GM23338 (cell line): ENCODE measurements at regions not wholly inside any gene's neighbourhood (a gene's known extent, or its start where the extent isn't known, plus 50 kb on each side); places are given as distances from the start of the nearest gene placed in this dataset.

Source experiments
- ATAC-seq: fragments of 200-7000 bp; cut with Tn5 transposase; 3 replicates; pipeline ENCODE4 v1.9.1; 2020
- DNase-seq: peaks from one replicate; pipeline ENCODE4 v3.0.0-alpha.2; 2015; ENCODE audit warnings: low spot score
- H2AFZ ChIP-seq: fragments of 200-600 bp; sonication (generic); 2 replicates; pipeline ENCODE4 v1.8.0; 2016; ENCODE audit warnings: antibody characterized with exemption, mild to moderate bottlenecking, moderate library complexity
- H3F3A ChIP-seq: fragments of 200-600 bp; sonication (generic); replicated peaks from 2 replicates; pipeline ENCODE4 v1.8.0; 2017; ENCODE audit warnings: antibody characterized with exemption, mixed run types, low read depth
- H3K27ac ChIP-seq: fragments of 200-600 bp; sonication (generic); 2 replicates; pipeline ENCODE4 v1.6.1; 2016; ENCODE audit warnings: low read depth
- H3K27me3 ChIP-seq: fragments of 200-600 bp; sonication (generic); 2 replicates; pipeline ENCODE4 v1.8.0; 2016; ENCODE audit warnings: mild to moderate bottlenecking, mixed run types, moderate library complexity; ENCODE audit not compliant: insufficient read depth
- H3K36me3 ChIP-seq: fragments of 200-600 bp; sonication (generic); 2 replicates; pipeline ENCODE4 v1.8.0; 2016; ENCODE audit warnings: mild to moderate bottlenecking; ENCODE audit not compliant: insufficient read depth
- H3K4me1 ChIP-seq: fragments of 200-600 bp; sonication (generic); 2 replicates; pipeline ENCODE4 v1.8.0; 2016; ENCODE audit warnings: mild to moderate bottlenecking, moderate library complexity; ENCODE audit not compliant: insufficient read depth
- H3K4me2 ChIP-seq: fragments of 200-600 bp; sonication (generic); 2 replicates; pipeline ENCODE4 v1.7.1; 2017; ENCODE audit warnings: mixed run types
- H3K4me3 ChIP-seq: fragments of 200-600 bp; sonication (generic); 2 replicates; pipeline ENCODE4 v1.6.1; 2016; ENCODE audit warnings: mixed run types
- H3K79me2 ChIP-seq: fragments of 200-600 bp; sonication (generic); replicated peaks from 2 replicates; pipeline ENCODE4 v1.8.0; 2017; ENCODE audit warnings: mild to moderate bottlenecking; ENCODE audit not compliant: insufficient read depth
- H3K9me2 ChIP-seq: fragments of 200-600 bp; sonication (generic); 2 replicates; pipeline ENCODE4 v1.8.0; 2017; ENCODE audit not compliant: insufficient read depth
- H4K20me1 ChIP-seq: fragments of 200-600 bp; sonication (generic); replicated peaks from 2 replicates; pipeline ENCODE4 v1.8.0; 2017; ENCODE audit warnings: mild to moderate bottlenecking; ENCODE audit not compliant: insufficient read depth
- H3K27ac Mint-ChIP-seq: 2 replicates; pipeline ENCODE4 v1.8.0; 2020; ENCODE audit warnings: inconsistent platforms, mild to moderate bottlenecking, moderate library complexity, mixed read lengths
- H3K27me3 Mint-ChIP-seq: 3 replicates; pipeline ENCODE4 v1.8.0; 2022; ENCODE audit warnings: low read depth, mild to moderate bottlenecking, moderate library complexity, mixed read lengths, inconsistent platforms; ENCODE audit not compliant: insufficient read depth, poor library complexity
- H3K36me3 Mint-ChIP-seq: 3 replicates; pipeline ENCODE4 v1.8.0; 2021; ENCODE audit warnings: low read depth, mild to moderate bottlenecking, inconsistent platforms, moderate library complexity, mixed read lengths
- H3K4me1 Mint-ChIP-seq: 3 replicates; pipeline ENCODE4 v1.8.0; 2020; ENCODE audit warnings: mild to moderate bottlenecking, inconsistent platforms, mixed read lengths
- H3K4me3 Mint-ChIP-seq: 3 replicates; pipeline ENCODE4 v1.8.0; 2021; ENCODE audit warnings: moderate library complexity, mild to moderate bottlenecking, inconsistent platforms, mixed read lengths
- H3K9me3 Mint-ChIP-seq: 3 replicates; pipeline ENCODE4 v1.8.0; 2020; ENCODE audit warnings: moderate library complexity, mild to moderate bottlenecking, inconsistent platforms, mixed read lengths
- CREB1 ChIP-seq: fragments of 250-450 bp; sonication (Bioruptor Pico); IDR thresholded peaks from 2 replicates; pipeline ENCODE4 v1.5.0; 2020; ENCODE audit warnings: low read depth, mild to moderate bottlenecking, moderate library complexity
- EZH2 ChIP-seq: fragments of 200-600 bp; sonication (generic); IDR thresholded peaks from one replicate; pipeline ENCODE4 v1.8.0; 2017; ENCODE audit warnings: antibody characterized with exemption, mild to moderate bottlenecking, low read depth; ENCODE audit not compliant: unreplicated experiment
- EZH2phosphoT487 ChIP-seq: fragments of 200-600 bp; sonication (generic); IDR thresholded peaks from one replicate; pipeline ENCODE4 v1.8.1; 2018; ENCODE audit warnings: antibody characterized with exemption; ENCODE audit not compliant: unreplicated experiment
- JUNB ChIP-seq: IDR thresholded peaks from one replicate; pipeline ENCODE4 v1.6.1; 2016; ENCODE audit warnings: antibody characterized with exemption; ENCODE audit not compliant: unreplicated experiment
- NANOG ChIP-seq: IDR thresholded peaks from 2 replicates; pipeline ENCODE4 v1.6.1; 2016; ENCODE audit warnings: antibody characterized with exemption, borderline replicate concordance
- POLR2AphosphoS5 ChIP-seq: IDR thresholded peaks from 2 replicates; pipeline ENCODE4 v1.6.1; 2016; ENCODE audit warnings: antibody characterized with exemption, low read depth
- REST ChIP-seq: IDR thresholded peaks from one replicate; pipeline ENCODE4 v1.6.1; 2018; ENCODE audit warnings: antibody characterized with exemption; ENCODE audit not compliant: unreplicated experiment
- STAT1 ChIP-seq: IDR thresholded peaks from one replicate; pipeline ENCODE4 v1.6.1; 2016; ENCODE audit warnings: antibody characterized with exemption; ENCODE audit not compliant: unreplicated experiment
- ZNF114 ChIP-seq: fragments of 250-450 bp; sonication (Bioruptor Pico); IDR thresholded peaks from 2 replicates; pipeline ENCODE4 v1.5.0; 2020; ENCODE audit warnings: mild to moderate bottlenecking, moderate library complexity
- ZNF331 ChIP-seq: fragments of 250-450 bp; sonication (Bioruptor Pico); IDR thresholded peaks from 2 replicates; pipeline ENCODE4 v1.5.0; 2020; ENCODE audit warnings: low read depth, mild to moderate bottlenecking, moderate library complexity
- ZNF462 ChIP-seq: fragments of 250-450 bp; sonication (Bioruptor Pico); IDR thresholded peaks from 2 replicates; pipeline ENCODE4 v1.5.0; 2020; ENCODE audit warnings: mild to moderate bottlenecking, moderate library complexity

- no peak for TF ChIP-seq STAT1
- TF ChIP-seq CREB1 (CRISPR knock-in tag): no peak
- TF ChIP-seq ZNF114 (CRISPR knock-in tag): no peak
- TF ChIP-seq REST: no peak
- TF ChIP-seq EZH2phosphoT487: no peak
- TF ChIP-seq NANOG: no peak
- TF ChIP-seq POLR2AphosphoS5: no peak
- no peak for TF ChIP-seq EZH2
- no peak for TF ChIP-seq JUNB
- TF ChIP-seq ZNF331 (CRISPR knock-in tag): no peak
- TF ChIP-seq ZNF462: no peak
- Mint-ChIP-seq H3K4me3 (no peak overlapping the region), H3K36me3 (no peaks in the 10 kb centered on the region), H3K27me3 (peaks cover 14% of the 10 kb centered on the region), H3K4me1 (peaks cover 5% of the 10 kb centered on the region; the same call in 2 of the 3 replicates), H3K9me3 (no peaks in the 10 kb centered on the region), H3K27ac (no peak overlapping the region)
- Histone ChIP-seq H4K20me1 (no peaks in the 10 kb centered on the region), H3K79me2 (no peaks in the 10 kb centered on the region), H3K4me3 (no peak overlapping the region), H3K27me3 (no peaks in the 10 kb centered on the region), H2AFZ (no peak overlapping the region), H3K4me2 (no peak overlapping the region), H3K27ac (no peak overlapping the region), H3K9me2 (no peaks in the 10 kb centered on the region), H3K4me1 (no peaks in the 10 kb centered on the region), H3K36me3 (no peaks in the 10 kb centered on the region), H3F3A (no peaks in the 10 kb centered on the region; the same call in 1 of the 2 replicates)
- ATAC-seq (no peak), DNase-seq (no peak)
Observed at GRCh38 chr18:79615586-79615985, 64.0 kb upstream of the CTDP1 start.
